ENCODE measurements at regions not wholly inside any gene's neighbourhood (a gene's known extent, or its start where the extent isn't known, plus 50 kb on each side); places are given as distances from the start of the nearest gene placed in this dataset.

DNA sequence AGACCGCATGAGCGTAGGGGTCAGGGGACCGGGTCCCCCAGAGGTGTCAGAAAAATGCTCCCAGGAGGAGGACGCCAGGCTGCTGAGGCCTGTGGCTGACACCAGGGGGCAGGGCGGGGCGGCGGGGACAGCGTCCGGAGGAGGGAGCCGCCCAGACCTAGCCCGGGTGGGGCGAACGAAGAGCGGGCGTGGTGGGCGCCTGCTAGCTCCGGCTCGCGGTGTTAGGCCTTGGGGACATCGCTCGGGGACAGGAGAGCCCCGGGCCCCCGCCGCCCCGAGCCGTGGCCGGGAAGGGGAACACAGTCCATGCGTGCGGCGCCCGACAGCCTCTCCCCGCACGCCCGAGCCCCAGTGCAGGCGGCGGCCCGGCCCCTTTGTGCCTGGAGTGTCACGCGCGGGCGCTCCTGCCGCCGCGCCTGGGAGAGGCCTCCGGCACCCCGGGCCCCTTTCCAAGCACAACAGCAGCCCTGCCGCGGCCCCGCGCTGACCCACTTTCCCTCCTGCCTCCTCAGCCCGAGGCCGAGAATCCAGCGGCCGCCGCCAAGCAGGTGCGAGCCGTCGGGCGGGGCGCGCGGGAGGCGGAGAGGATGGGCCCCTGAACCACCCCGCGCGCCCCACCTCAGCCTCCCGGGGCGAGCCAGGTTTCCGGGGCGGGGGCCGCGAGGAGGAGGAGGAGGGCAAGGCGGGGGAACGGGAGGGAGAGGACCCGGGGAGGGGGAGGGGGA, 111.0 kb upstream of the KLF13 start:
- WGBS: 2% methylated on average over 28 of the region's 75 CpGs
- DNase-seq (ENCODE audit: low spot score in 2 of 2): peak; percentile 89 to 90
- TF ChIP-seq CTCF (IDR thresholded peaks at IDR 0.05) (peak; percentile 52 to 90), POLR2AphosphoS5 (IDR thresholded peaks at IDR 0.05) (peak in 1 of 3 donors; percentile 9), EP300 (IDR thresholded peaks at IDR 0.05) (no peak), POLR2A (IDR thresholded peaks at IDR 0.05) (peak in 1 of 2 donors; percentile 34)
- H3K4me3 ChIP-seq: peak overlapping the region; percentile 65
- H3K9me3 ChIP-seq: no peaks in the 10 kb centered on the region
- H3K4me1 ChIP-seq: peaks cover 70% of the 10 kb centered on the region
- no peaks in the 10 kb centered on the region for H3K36me3 ChIP-seq
- H3K27ac ChIP-seq: peak overlapping the region; percentile 97
- H3K27me3 ChIP-seq: no peaks in the 10 kb centered on the region

DNA sequence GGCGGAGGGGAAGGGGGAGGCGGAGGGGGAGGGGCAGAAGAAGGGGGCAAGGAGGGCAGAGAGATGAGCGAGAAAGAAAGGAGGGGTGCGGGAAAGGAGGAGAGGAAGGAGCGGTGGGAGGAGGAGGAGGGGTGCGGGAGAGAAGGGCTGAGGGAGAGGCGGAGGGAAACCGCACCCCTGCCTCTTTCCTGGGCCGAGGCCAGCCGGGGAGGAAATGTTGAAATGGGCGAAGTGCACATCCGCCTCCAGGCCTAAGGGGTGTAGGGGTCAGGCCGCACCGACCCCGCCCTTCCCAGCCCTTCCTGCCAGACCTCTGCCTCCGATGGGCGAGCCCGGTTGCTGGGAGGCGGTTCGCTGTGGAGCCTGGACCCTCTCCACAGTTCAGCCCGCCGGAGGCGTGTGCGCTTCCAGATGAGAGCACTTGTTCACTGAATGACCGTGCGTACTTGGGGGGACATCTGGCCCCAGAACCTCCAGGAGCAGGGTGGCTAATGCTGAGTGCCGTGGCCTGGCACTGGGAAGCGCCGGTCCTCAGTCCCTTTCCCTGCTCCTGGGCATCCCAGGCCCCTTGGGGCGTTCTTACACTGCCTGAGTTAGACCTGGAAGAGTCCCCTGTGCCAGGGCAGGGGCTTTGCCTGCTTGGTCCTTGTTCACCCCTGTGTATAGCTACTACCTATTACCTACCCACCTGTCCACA, 110.3 kb upstream of the KLF13 start:
- H3K4me3 ChIP-seq: peak overlapping the region; percentile 65
- peaks cover 66% of the 10 kb centered on the region for H3K4me1 ChIP-seq

GRCh38 chr15:31217067-31217466, 109.6 kb upstream of the KLF13 start:
- Histone ChIP-seq H3K4me1 (peaks cover 59% of the 10 kb centered on the region), H3K27me3 (no peaks in the 10 kb centered on the region), H3K27ac (peak overlapping the region; percentile 97), H3K9me3 (no peaks in the 10 kb centered on the region), H3K4me3 (no peak overlapping the region), H3K36me3 (no peaks in the 10 kb centered on the region)
- DNase-seq (ENCODE audit: low spot score in 2 of 2): no peak
- TF ChIP-seq CTCF (IDR thresholded peaks at IDR 0.05) (no peak), POLR2A (IDR thresholded peaks at IDR 0.05) (no peak), POLR2AphosphoS5 (IDR thresholded peaks at IDR 0.05) (no peak), EP300 (IDR thresholded peaks at IDR 0.05) (no peak)
- 56% methylated on average over 6 of the region's 6 CpGs for WGBS

More for the DNA sequence above, 110.3 kb upstream of the KLF13 start:
- H3K27ac ChIP-seq: peak overlapping the region; percentile 97
- no peaks in the 10 kb centered on the region for H3K27me3 ChIP-seq
- peak in 2 of 3 donors; percentile 74 to 78 for TF ChIP-seq POLR2AphosphoS5 (IDR thresholded peaks at IDR 0.05)
- TF ChIP-seq POLR2A (IDR thresholded peaks at IDR 0.05): no peak
- H3K9me3 ChIP-seq: no peaks in the 10 kb centered on the region
- H3K36me3 ChIP-seq: no peaks in the 10 kb centered on the region
- WGBS: 3% methylated on average over 26 of the region's 30 CpGs
- peak; percentile 96 to 97 for DNase-seq (ENCODE audit: low spot score in 2 of 2)

DNA sequence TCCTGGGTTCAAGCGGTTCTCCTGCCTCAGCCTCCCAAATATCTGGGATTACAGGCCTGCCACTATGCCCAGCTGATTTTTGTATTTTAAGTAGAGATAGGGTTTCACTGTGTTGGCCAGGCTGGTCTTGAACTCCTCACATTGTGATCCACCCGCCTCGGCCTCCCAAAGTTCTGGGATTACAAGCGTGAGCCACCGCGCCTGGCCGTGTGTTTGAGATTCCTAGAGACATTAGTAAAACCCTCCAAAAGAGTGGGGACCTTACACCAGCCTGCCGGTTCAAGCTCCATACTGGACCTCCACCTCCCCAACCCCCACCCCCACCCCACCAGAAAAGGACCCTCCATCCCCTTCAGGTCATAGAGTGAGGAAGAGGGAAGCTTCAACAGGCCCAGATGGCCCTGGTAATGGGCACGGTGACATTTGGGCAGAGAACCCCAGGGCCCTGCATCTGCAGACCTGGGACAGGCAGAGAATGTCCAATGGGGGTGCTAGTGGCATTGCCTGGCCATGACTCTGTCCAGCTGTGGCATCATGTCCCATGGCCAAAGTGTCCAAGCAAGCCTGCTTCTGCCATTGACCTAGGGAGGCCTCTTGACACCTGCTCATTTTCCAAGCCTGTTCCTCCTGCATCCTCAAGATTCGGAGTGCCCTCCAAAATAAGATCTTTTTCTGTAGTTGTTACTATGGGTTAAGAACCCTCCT, 108.9 kb upstream of the KLF13 start:
- H3K36me3 ChIP-seq: no peaks in the 10 kb centered on the region
- no peaks in the 10 kb centered on the region for H3K9me3 ChIP-seq
- TF ChIP-seq POLR2A (IDR thresholded peaks at IDR 0.05) (no peak), CTCF (IDR thresholded peaks at IDR 0.05) (no peak), POLR2AphosphoS5 (IDR thresholded peaks at IDR 0.05) (no peak), EP300 (IDR thresholded peaks at IDR 0.05) (no peak)
- no peak overlapping the region for H3K4me3 ChIP-seq
- peaks cover 53% of the 10 kb centered on the region for H3K4me1 ChIP-seq
- H3K27me3 ChIP-seq: no peaks in the 10 kb centered on the region
- 94% methylated on average over 10 of the region's 10 CpGs for WGBS
- DNase-seq (ENCODE audit: low spot score in 2 of 2): no peak
- no peak overlapping the region for H3K27ac ChIP-seq

- TF ChIP-seq CTCF (IDR thresholded peaks at IDR 0.05) (no peak), EP300 (IDR thresholded peaks at IDR 0.05) (no peak), POLR2AphosphoS5 (IDR thresholded peaks at IDR 0.05) (no peak), POLR2A (IDR thresholded peaks at IDR 0.05) (no peak)
- peak in 1 of 2 donors; percentile 8 for DNase-seq (ENCODE audit: low spot score in 2 of 2)
- no peak overlapping the region for H3K4me3 ChIP-seq
- peaks cover 53% of the 10 kb centered on the region for H3K4me1 ChIP-seq
- H3K27ac ChIP-seq: no peak overlapping the region
- no peaks in the 10 kb centered on the region for H3K27me3 ChIP-seq
- H3K36me3 ChIP-seq: no peaks in the 10 kb centered on the region
- H3K9me3 ChIP-seq: no peaks in the 10 kb centered on the region
- WGBS: 41% methylated on average over 3 of the region's 3 CpGs
Measured at GRCh38 chr15:31219221-31219620, 107.4 kb upstream of the KLF13 start.

All from suprapubic skin (tissue), 4 donors.